ENCODE measurements at regions not wholly inside any gene's neighbourhood (a gene's known extent, or its start where the extent isn't known, plus 50 kb on each side); places are given as distances from the start of the nearest gene placed in this dataset.

DNA sequence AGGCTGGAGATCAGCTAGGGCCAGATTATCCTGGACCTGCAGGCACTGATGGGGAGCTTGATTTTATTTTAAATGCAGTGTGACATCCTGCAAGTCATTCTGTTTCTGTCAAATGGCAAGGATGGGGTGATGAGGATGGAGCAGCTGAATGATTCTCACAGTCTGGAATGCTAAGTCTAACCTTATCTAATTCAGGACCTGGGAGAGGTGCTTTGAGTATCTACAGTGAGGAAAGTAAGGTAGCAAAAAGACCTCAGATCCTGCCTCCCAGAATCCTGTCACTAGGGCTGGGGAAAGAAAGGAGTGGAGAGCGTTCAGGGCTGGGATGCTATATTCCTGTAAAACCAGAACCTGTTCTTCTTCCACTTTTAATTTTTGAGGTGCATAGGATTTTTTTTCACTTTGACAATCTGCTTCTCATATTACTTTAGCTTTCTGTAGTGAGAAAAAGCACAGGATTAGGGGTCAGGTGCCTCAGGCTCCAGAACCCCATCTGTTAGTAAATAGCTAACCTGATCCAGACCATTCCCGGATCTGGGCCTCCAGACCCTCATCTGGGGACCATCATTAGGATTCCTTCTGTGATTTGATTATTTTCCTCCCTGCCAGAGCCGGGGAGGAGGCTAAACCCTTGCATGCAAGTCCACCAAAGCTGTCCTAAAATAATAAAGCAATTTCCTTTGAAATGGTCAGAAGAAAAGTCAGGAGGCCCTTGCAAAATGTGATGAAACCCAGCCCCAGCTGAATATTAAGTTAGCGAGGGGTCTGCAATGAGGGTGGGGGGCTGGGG is 54.7 kb downstream of the ASCL1 start (continued):
- TF ChIP-seq POLR2A (IDR thresholded peaks at IDR 0.05; ENCODE audit: control extremely low read depth in 1 of 2, low read depth in 2 of 2, low read length in 2 of 2) (no peak), KDM4A (IDR thresholded peaks at IDR 0.05; ENCODE audit: low read depth, low read length, severe bottlenecking) (no peak)
- TF ChIP-seq, protein P1, sequence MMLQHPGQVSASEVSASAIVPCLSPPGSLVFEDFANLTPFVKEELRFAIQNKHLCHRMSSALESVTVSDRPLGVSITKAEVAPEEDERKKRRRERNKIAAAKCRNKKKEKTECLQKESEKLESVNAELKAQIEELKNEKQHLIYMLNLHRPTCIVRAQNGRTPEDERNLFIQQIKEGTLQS (IDR thresholded peaks at IDR 0.05; ENCODE audit: insufficient read depth, low read depth, low read length) = no peak
